PFSK-1 (cell line): ENCODE measurements at regions not wholly inside any gene's neighbourhood (a gene's known extent, or its start where the extent isn't known, plus 50 kb on each side); places are given as distances from the start of the nearest gene placed in this dataset.

Experiments
- FOXP2 ChIP-seq: optimal IDR thresholded peaks from 2 replicates; pipeline ENCODE3; 2011; ENCODE audit warnings: borderline replicate concordance, control low read depth, inconsistent platforms; ENCODE audit not compliant: insufficient read depth; ENCODE audit errors: extremely low read length, extremely low read depth
- POLR2AphosphoS5 ChIP-seq: IDR thresholded peaks from 2 replicates; pipeline ENCODE4 v1.6.1; 2012; ENCODE audit warnings: low read depth, mild to moderate bottlenecking, control low read depth, low read length, moderate library complexity
- SIN3A ChIP-seq: IDR thresholded peaks from 2 replicates; pipeline ENCODE4 v1.6.1; 2012; ENCODE audit warnings: mild to moderate bottlenecking, low read length, moderate library complexity, borderline replicate concordance; ENCODE audit not compliant: insufficient read depth
- TAF1 ChIP-seq: IDR thresholded peaks from 2 replicates; pipeline ENCODE4 v1.6.1; 2012; ENCODE audit warnings: low read length, control low read depth, borderline replicate concordance; ENCODE audit not compliant: insufficient read depth

- no peak for TF ChIP-seq POLR2AphosphoS5
- no peak for TF ChIP-seq TAF1
- no peak for TF ChIP-seq FOXP2
- TF ChIP-seq SIN3A = no peak
Observed at GRCh38 chr7:115359119-115359518, 437.2 kb downstream of the MDFIC start.
